ENCODE measurements at regions not wholly inside any gene's neighbourhood (a gene's known extent, or its start where the extent isn't known, plus 50 kb on each side); places are given as distances from the start of the nearest gene placed in this dataset.
"Not testable (repeated sequence)": the region's sequence is repeated elsewhere in the genome, so short reads cannot be mapped to it uniquely, and the experiment has no call there.

- no peaks in the 10 kb centered on the region for H3K36me3 ChIP-seq (ENCODE audit: insufficient read depth, low read length)
- H3K79me2 ChIP-seq (replicated peaks; ENCODE audit: insufficient read depth, low read length), result no peaks in the 10 kb centered on the region
- H3K27me3 ChIP-seq (ENCODE audit: insufficient read depth, low read depth, low read length), result no peaks in the 10 kb centered on the region
Observed at GRCh38 chr17:26775219-26775822, 518.6 kb upstream of the WSB1 start.

GRCh38 chr17:26780187-26780814, 513.6 kb upstream of the WSB1 start:
- peaks cover 16% of the 10 kb centered on the region for H3K9me3 ChIP-seq (ENCODE audit: low read length)
- H3K4me3 ChIP-seq (ENCODE audit: low read length); H3K4me2 ChIP-seq (ENCODE audit: low read length); H3K9me2 ChIP-seq (ENCODE audit: insufficient read depth, low read length); H3K36me3 ChIP-seq (ENCODE audit: insufficient read depth, low read length); H3K9ac ChIP-seq (ENCODE audit: low read length); H3K27ac ChIP-seq (ENCODE audit: low read length); H4K20me1 ChIP-seq (ENCODE audit: insufficient read depth); H2AFZ ChIP-seq (ENCODE audit: low read depth, low read length); H3F3A ChIP-seq (ENCODE audit: insufficient read depth, low read length, poor library complexity, severe bottlenecking); H3K27me3 ChIP-seq (ENCODE audit: insufficient read depth, low read depth, low read length); H3K79me2 ChIP-seq (replicated peaks; ENCODE audit: insufficient read depth, low read length): not testable (repeated sequence)

More at GRCh38 chr17:26775219-26775822, 518.6 kb upstream of the WSB1 start:
- H3K4me2 ChIP-seq (ENCODE audit: low read length), result no peak overlapping the region
- H3K4me3 ChIP-seq (ENCODE audit: low read length), result no peak overlapping the region
- H3F3A ChIP-seq (ENCODE audit: insufficient read depth, low read length, poor library complexity, severe bottlenecking), result no peaks in the 10 kb centered on the region
- no peaks in the 10 kb centered on the region for H4K20me1 ChIP-seq (ENCODE audit: insufficient read depth)
- no peak overlapping the region for H3K27ac ChIP-seq (ENCODE audit: low read length)
- H3K9me2 ChIP-seq (ENCODE audit: insufficient read depth, low read length), result no peaks in the 10 kb centered on the region
- no peak overlapping the region for H3K9ac ChIP-seq (ENCODE audit: low read length)
- TF ChIP-seq MXI1 (conservative IDR thresholded peaks at IDR 0.05; ENCODE audit: poor library complexity, severe bottlenecking), result no peak
- TF ChIP-seq RAD21 (conservative IDR thresholded peaks at IDR 0.05), result no peak
- no peak for TF ChIP-seq TAF1 (IDR thresholded peaks at IDR 0.05; ENCODE audit: low read depth)
- TF ChIP-seq REST (IDR thresholded peaks at IDR 0.05; ENCODE audit: borderline replicate concordance), result no peak
- no peak for TF ChIP-seq EP300 (conservative IDR thresholded peaks at IDR 0.05; ENCODE audit: poor library complexity, severe bottlenecking)
- no peak for TF ChIP-seq EZH2 (IDR thresholded peaks at IDR 0.05; ENCODE audit: borderline replicate concordance, insufficient read depth, low read length, poor library complexity, severe bottlenecking)
- TF ChIP-seq POLR2AphosphoS5 (IDR thresholded peaks at IDR 0.05), result no peak
- no peak for TF ChIP-seq CTCF (IDR thresholded peaks at IDR 0.05; ENCODE audit: poor library complexity, severe bottlenecking)
- TF ChIP-seq SMC3 (conservative IDR thresholded peaks at IDR 0.05; ENCODE audit: poor library complexity), result no peak
- no peak overlapping the region for H2AFZ ChIP-seq (ENCODE audit: low read depth, low read length)
- no peaks in the 10 kb centered on the region for H3K9me3 ChIP-seq (ENCODE audit: low read length)
